ENCODE measurements at regions not wholly inside any gene's neighbourhood (a gene's known extent, or its start where the extent isn't known, plus 50 kb on each side); places are given as distances from the start of the nearest gene placed in this dataset.

- no peak for DNase-seq (ENCODE audit: low read depth)
- no peak overlapping the region for H3K4me3 ChIP-seq (ENCODE audit: low read length)
These were observed 537.5 kb downstream of the BTBD3 start for GRCh38 chr20:12455148-12455547.

GRCh38 chr20:12458241-12458640 lies 540.5 kb downstream of the BTBD3 start:
- TF ChIP-seq CTCF (conservative IDR thresholded peaks at IDR 0.05; ENCODE audit: low read length), result no peak
- DNase-seq (ENCODE audit: low read depth), result no peak
- H3K4me3 ChIP-seq (ENCODE audit: low read length), result no peak overlapping the region

More at GRCh38 chr20:12455148-12455547, 537.5 kb downstream of the BTBD3 start:
- TF ChIP-seq CTCF (conservative IDR thresholded peaks at IDR 0.05; ENCODE audit: low read length), result no peak

- TF ChIP-seq CTCF (conservative IDR thresholded peaks at IDR 0.05; ENCODE audit: low read length), result no peak
- no peak overlapping the region for H3K4me3 ChIP-seq (ENCODE audit: low read length)
- DNase-seq (ENCODE audit: low read depth), result no peak
These were observed 544.7 kb upstream of the SPTLC3 start for GRCh38 chr20:12464036-12464435.

GRCh38 chr20:12466915-12467314 lies 541.9 kb upstream of the SPTLC3 start:
- no peak overlapping the region for H3K4me3 ChIP-seq (ENCODE audit: low read length)
- TF ChIP-seq CTCF (conservative IDR thresholded peaks at IDR 0.05; ENCODE audit: low read length), result no peak
- no peak for DNase-seq (ENCODE audit: low read depth)

GRCh38 chr20:12467758-12468157 lies 541.0 kb upstream of the SPTLC3 start:
- H3K4me3 ChIP-seq (ENCODE audit: low read length), result no peak overlapping the region
- no peak for DNase-seq (ENCODE audit: low read depth)
- TF ChIP-seq CTCF (conservative IDR thresholded peaks at IDR 0.05; ENCODE audit: low read length), result no peak

GRCh38 chr20:12482661-12483060 lies 526.1 kb upstream of the SPTLC3 start:
- TF ChIP-seq CTCF (conservative IDR thresholded peaks at IDR 0.05; ENCODE audit: low read length), result no peak
- no peak for DNase-seq (ENCODE audit: low read depth)
- H3K4me3 ChIP-seq (ENCODE audit: low read length), result no peak overlapping the region

GRCh38 chr20:12502443-12502842 lies 506.3 kb upstream of the SPTLC3 start:
- DNase-seq (ENCODE audit: low read depth), result no peak
- H3K4me3 ChIP-seq (ENCODE audit: low read length), result no peak overlapping the region
- no peak for TF ChIP-seq CTCF (conservative IDR thresholded peaks at IDR 0.05; ENCODE audit: low read length)
